ENCODE measurements at regions not wholly inside any gene's neighbourhood (a gene's known extent, or its start where the extent isn't known, plus 50 kb on each side); places are given as distances from the start of the nearest gene placed in this dataset.

GRCh38 chr10:100670828-100671479 lies 74.4 kb upstream of the PAX2 start:
- TF ChIP-seq CTCF (tag by site-specific recombination; IDR thresholded peaks at IDR 0.05) (no peak), YY1 (tag by site-specific recombination; IDR thresholded peaks at IDR 0.05) (no peak; the same call in 1 of the 2 replicates), ZNF138 (tag by site-specific recombination; IDR thresholded peaks at IDR 0.05; ENCODE audit: borderline replicate concordance) (no peak)

Measured in HEK293 (cell line).